CD4-positive, CD25-positive, alpha-beta regulatory T cell (primary cell): ENCODE measurements at regions not wholly inside any gene's neighbourhood (a gene's known extent, or its start where the extent isn't known, plus 50 kb on each side); places are given as distances from the start of the nearest gene placed in this dataset.
"Not testable (repeated sequence)": the region's sequence is repeated elsewhere in the genome, so short reads cannot be mapped to it uniquely, and the experiment has no call there.

Experiments used
- ATAC-seq, 2 donors: fragments of 150-1000 bp; cut with Tn5 transposase; one replicate each; pipeline ENCODE4 v1.10.0; 2021; ENCODE audit warnings: low read depth in 2 of 2, moderate number of reproducible peaks in 2 of 2, moderate library complexity in 1 of 2
- DNase-seq, 3 donors: peaks; one replicate each; pipeline versions ENCODE4 v3.0.0 to v3.0.0-alpha.2; 2012 to 2022; ENCODE audit warnings: mixed read lengths in 1 of 3
- H3K27ac ChIP-seq: one replicate; pipeline ENCODE4 v1.7.0; 2013; ENCODE audit warnings: mild to moderate bottlenecking, low read length; ENCODE audit not compliant: insufficient read depth, poor library complexity, severe bottlenecking
- H3K27me3 ChIP-seq: one replicate; pipeline ENCODE4 v1.7.0; 2013; ENCODE audit warnings: low read length; ENCODE audit not compliant: control insufficient read depth, insufficient read depth
- H3K36me3 ChIP-seq: one replicate; pipeline ENCODE4 v1.7.0; 2013; ENCODE audit warnings: mild to moderate bottlenecking, low read length, moderate library complexity; ENCODE audit not compliant: control insufficient read depth, insufficient read depth
- H3K4me1 ChIP-seq: 2 replicates; pipeline ENCODE4 v1.7.0; 2013; ENCODE audit warnings: mild to moderate bottlenecking, low read length; ENCODE audit not compliant: insufficient read depth, control insufficient read depth, poor library complexity, severe bottlenecking
- H3K4me3 ChIP-seq: one replicate; pipeline ENCODE4 v1.7.0; 2013; ENCODE audit warnings: low read depth, mild to moderate bottlenecking, low read length, moderate library complexity
- H3K9me3 ChIP-seq, 2 experiments: 1 replicate in 1 of 2; 2 replicates in 1 of 2; pipeline ENCODE4 v1.7.0; 2013; ENCODE audit warnings: low read length in 2 of 2, mild to moderate bottlenecking in 1 of 2, moderate library complexity in 1 of 2; ENCODE audit not compliant: control insufficient read depth in 2 of 2
- H3K27ac Mint-ChIP-seq, 3 donors: one replicate each; pipeline ENCODE4 v1.8.0; 2020 to 2022; ENCODE audit warnings: mild to moderate bottlenecking in 3 of 3, mixed read lengths in 3 of 3, moderate library complexity in 2 of 3
- H3K27me3 Mint-ChIP-seq: one replicate; pipeline ENCODE4 v1.8.0; 2022; ENCODE audit warnings: mild to moderate bottlenecking, mixed read lengths
- H3K36me3 Mint-ChIP-seq: one replicate; pipeline ENCODE4 v1.8.0; 2020; ENCODE audit warnings: mixed read lengths
- H3K4me1 Mint-ChIP-seq, 4 donors: one replicate each; pipeline ENCODE4 v1.8.0; 2020 to 2022; ENCODE audit warnings: mixed read lengths in 4 of 4, mild to moderate bottlenecking in 1 of 4
- H3K4me3 Mint-ChIP-seq, 4 donors: one replicate each; pipeline ENCODE4 v1.8.0; 2020 to 2022; ENCODE audit warnings: mild to moderate bottlenecking in 4 of 4, mixed read lengths in 4 of 4, moderate library complexity in 3 of 4
- H3K9me3 Mint-ChIP-seq, 7 donors: one replicate each; pipeline ENCODE4 v1.8.0; 2020 to 2022; ENCODE audit warnings: mixed read lengths in 7 of 7, mild to moderate bottlenecking in 3 of 7, moderate library complexity in 2 of 7

DNA sequence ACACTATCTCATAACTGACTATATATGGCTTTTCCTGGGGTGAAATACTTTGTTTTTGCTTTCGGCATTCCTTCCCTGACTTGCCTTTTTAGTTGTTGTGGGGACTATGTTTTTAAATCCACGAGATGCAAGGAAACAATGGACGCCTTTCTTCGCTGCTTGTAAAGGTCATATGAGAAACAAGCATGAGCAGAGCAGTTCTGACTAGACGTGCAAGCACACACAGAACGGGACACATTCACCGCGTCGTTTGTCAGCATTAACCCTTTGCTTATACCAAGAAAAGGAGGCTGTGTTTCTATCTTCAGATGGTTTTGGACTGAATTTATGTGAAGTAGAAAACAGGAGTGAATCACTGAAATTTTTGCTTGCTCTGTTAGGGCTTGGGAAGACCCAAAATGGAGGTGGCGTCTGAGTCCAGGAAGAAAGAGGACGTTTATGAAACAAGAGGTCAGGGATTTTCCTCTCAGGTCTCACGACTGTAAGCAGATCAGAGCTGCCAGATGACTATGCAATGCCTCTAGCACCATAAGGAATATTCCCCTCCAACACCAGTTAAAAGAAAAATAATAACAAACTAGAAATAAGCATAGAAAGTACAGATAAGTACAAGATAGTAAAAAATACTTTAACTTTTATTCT, 358.9 kb downstream of the DLEU7 start:
- H3K36me3 Mint-ChIP-seq = no peaks in the 10 kb centered on the region
- Histone ChIP-seq H3K36me3 (no peaks in the 10 kb centered on the region), H3K4me1 (no peaks in the 10 kb centered on the region), H3K4me3 (no peak overlapping the region), H3K27ac (no peak overlapping the region), H3K9me3 (no peaks in the 10 kb centered on the region), H3K27me3 (peaks cover 3% of the 10 kb centered on the region)
- H3K4me1 Mint-ChIP-seq = no peaks in the 10 kb centered on the region
- peaks cover 22% of the 10 kb centered on the region for H3K27me3 Mint-ChIP-seq
- no peak overlapping the region for H3K27ac Mint-ChIP-seq
- H3K9me3 Mint-ChIP-seq = no peaks in the 10 kb centered on the region
- no peak overlapping the region for H3K4me3 Mint-ChIP-seq
- no peak for ATAC-seq
- DNase-seq = no peak

DNA sequence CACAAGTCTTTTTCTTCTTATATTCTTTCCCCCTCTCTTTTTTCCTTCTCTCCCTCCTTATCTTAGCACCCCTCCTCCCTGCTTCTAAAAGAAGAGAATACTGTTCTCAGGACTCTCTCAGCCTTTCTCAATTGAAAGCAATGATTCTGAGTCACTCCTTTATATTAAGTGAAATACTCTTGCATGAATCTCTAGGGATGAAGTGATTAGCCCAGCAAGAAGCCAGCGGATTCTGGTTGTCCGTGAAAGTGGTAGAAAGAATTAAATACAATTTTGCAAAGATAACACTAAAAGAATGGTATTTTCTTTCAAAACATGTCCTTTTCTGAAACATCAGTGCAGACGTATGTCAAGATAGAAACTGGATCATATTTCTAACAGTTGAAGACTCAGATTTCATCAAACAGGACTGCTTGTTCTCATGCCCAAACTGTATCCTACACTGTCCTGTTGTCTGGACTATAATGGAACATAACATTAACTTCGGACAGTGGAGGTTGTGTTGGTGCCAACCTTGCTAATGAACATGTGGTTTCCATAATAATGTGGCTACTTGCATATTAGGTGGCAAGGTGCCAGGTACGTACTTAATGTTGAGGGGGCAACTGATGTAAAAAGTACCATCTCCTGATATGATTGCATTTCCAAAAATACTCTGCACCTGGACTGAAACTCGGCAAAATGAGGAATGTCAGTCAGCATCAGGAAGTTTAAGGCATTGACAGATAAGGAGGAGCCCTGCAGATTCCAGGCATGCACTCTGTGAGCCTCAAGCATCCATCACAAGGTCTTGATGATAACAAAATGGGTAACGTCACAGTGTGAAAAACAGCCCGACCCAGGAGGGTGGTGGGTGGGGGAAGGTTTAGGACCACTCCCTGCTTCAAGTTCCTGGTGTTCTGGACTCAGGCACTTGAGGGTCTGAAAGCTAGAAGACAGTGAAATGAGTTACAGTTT, 357.2 kb downstream of the DLEU7 start:
- Histone ChIP-seq H3K27me3 (peaks cover 3% of the 10 kb centered on the region), H3K27ac (no peak overlapping the region), H3K36me3 (no peaks in the 10 kb centered on the region), H3K4me3 (no peak overlapping the region), H3K4me1 (no peaks in the 10 kb centered on the region), H3K9me3 (no peaks in the 10 kb centered on the region)
- Mint-ChIP-seq H3K4me1 (no peaks in the 10 kb centered on the region), H3K27ac (no peak overlapping the region), H3K9me3 (no peaks in the 10 kb centered on the region), H3K27me3 (peaks cover 15% of the 10 kb centered on the region), H3K36me3 (no peaks in the 10 kb centered on the region), H3K4me3 (no peak overlapping the region)
- ATAC-seq (no peak), DNase-seq (no peak)

DNA sequence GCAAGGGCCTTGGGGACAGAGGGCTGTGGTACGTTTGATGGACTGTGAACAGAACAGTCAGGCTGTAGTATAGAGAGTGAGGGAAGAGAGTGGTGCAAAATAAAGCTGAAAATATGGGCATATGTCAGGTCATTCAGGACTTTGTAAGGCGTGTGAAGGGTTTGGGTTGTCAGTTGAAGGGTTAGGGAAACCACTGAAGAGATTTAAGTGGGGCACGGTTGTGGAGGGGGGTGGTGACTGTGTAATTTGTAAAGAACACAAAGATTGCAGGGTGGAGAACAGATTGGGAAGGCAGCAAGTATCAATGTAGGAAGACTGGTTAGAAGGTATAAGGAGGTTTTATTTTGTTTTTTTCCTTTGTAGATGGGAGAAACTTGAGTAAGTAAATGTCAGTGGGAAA, 349.8 kb downstream of the DLEU7 start:
- Mint-ChIP-seq H3K4me3 (no peak overlapping the region), H3K27me3 (peaks cover 16% of the 10 kb centered on the region), H3K9me3 (no peaks in the 10 kb centered on the region), H3K4me1 (no peaks in the 10 kb centered on the region), H3K27ac (no peak overlapping the region), H3K36me3 (no peaks in the 10 kb centered on the region)
- H3K9me3 ChIP-seq = no peaks in the 10 kb centered on the region
- no peaks in the 10 kb centered on the region for H3K4me1 ChIP-seq
- no peak overlapping the region for H3K4me3 ChIP-seq
- no peaks in the 10 kb centered on the region for H3K36me3 ChIP-seq
- H3K27me3 ChIP-seq = no peaks in the 10 kb centered on the region
- ATAC-seq (no peak), DNase-seq (no peak)
- H3K27ac ChIP-seq = no peak overlapping the region

DNA sequence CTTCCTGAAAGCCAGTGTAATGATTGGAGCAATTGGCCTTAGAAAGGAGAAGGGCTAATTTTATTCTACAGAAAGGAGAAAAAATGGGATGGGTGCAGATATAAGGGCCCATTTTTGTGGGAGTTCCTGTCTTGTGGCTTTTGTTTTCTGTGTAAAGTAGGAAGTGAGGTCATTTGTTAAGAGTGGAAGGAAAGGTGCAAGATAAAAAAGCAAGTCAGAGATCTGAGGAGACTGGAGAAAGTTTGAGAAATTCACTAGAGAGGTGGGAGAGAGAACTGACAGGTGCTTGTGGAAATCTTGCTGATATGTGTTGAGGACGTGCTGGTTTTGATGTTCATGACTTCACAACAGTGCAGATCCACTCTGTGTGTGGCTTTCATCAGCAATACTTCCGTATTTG, 349.4 kb downstream of the DLEU7 start:
- Histone ChIP-seq H3K36me3 (no peaks in the 10 kb centered on the region), H3K27me3 (no peaks in the 10 kb centered on the region), H3K4me3 (no peak overlapping the region), H3K9me3 (no peaks in the 10 kb centered on the region), H3K4me1 (no peaks in the 10 kb centered on the region), H3K27ac (no peak overlapping the region)
- no peaks in the 10 kb centered on the region for H3K4me1 Mint-ChIP-seq
- no peaks in the 10 kb centered on the region for H3K9me3 Mint-ChIP-seq
- no peaks in the 10 kb centered on the region for H3K36me3 Mint-ChIP-seq
- no peak for ATAC-seq
- peaks cover 16% of the 10 kb centered on the region for H3K27me3 Mint-ChIP-seq
- no peak for DNase-seq
- no peak overlapping the region for H3K27ac Mint-ChIP-seq
- no peak overlapping the region for H3K4me3 Mint-ChIP-seq

DNA sequence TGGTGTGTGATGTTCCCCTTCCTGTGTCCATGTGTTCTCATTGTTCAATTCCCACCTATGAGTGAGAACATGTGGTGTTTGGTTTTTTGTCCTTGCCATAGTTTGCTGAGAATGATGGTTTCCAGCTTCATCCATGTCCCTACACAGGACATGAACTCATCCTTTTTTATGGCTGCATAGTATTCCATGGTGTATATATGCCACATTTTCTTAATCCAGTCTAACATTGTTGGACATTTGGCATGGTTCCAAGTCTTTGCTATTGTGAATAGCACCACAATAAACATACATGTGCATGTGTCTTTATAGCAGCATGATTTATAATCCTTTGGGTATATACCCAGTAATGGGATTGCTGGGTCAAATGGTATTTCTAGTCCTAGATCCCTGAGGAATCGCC, 340.3 kb downstream of the DLEU7 start:
- H3K4me1 Mint-ChIP-seq, H3K27me3 Mint-ChIP-seq, H3K27ac Mint-ChIP-seq, H3K4me3 Mint-ChIP-seq, H3K4me1 ChIP-seq, H3K36me3 Mint-ChIP-seq, ATAC-seq, H3K4me3 ChIP-seq, H3K9me3 ChIP-seq, DNase-seq, H3K36me3 ChIP-seq, H3K9me3 Mint-ChIP-seq, H3K27me3 ChIP-seq, H3K27ac ChIP-seq: not testable (repeated sequence)

DNA sequence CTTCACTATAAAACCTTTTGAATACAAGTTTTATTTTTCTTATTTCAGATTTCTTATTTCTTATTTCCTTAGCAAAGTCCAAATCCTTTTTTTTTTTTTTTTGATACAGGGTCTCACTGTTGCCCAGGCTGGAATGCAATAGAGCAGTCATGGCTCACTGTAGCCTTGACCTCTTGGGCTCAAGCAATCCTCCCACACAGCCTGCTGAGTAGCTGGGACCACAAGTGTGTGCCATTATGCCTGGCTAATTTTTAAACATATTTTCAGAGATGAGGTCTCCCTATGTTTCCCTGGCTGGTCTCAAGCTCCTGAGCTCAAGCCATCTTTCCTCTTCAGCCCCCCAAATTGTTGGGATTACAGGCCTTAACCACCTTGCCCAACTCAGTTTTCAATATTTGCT, 334.3 kb downstream of the DLEU7 start:
- no peaks in the 10 kb centered on the region for H3K27me3 Mint-ChIP-seq
- no peaks in the 10 kb centered on the region for H3K27me3 ChIP-seq
- no peaks in the 10 kb centered on the region for H3K36me3 Mint-ChIP-seq
- no peaks in the 10 kb centered on the region for H3K4me1 Mint-ChIP-seq
- no peaks in the 10 kb centered on the region for H3K36me3 ChIP-seq
- H3K9me3 Mint-ChIP-seq = peaks cover 0 to 4% (median 0%) of the 10 kb centered on the region in 7 donors
- ATAC-seq (no peak), DNase-seq (no peak)
- no peak overlapping the region for H3K4me3 ChIP-seq
- H3K4me3 Mint-ChIP-seq = no peak overlapping the region
- peak overlapping the region in 1 of 3 donors; percentile 11 for H3K27ac Mint-ChIP-seq
- no peak overlapping the region for H3K27ac ChIP-seq
- H3K9me3 ChIP-seq = no peaks in the 10 kb centered on the region
- peaks cover 17% of the 10 kb centered on the region for H3K4me1 ChIP-seq

DNA sequence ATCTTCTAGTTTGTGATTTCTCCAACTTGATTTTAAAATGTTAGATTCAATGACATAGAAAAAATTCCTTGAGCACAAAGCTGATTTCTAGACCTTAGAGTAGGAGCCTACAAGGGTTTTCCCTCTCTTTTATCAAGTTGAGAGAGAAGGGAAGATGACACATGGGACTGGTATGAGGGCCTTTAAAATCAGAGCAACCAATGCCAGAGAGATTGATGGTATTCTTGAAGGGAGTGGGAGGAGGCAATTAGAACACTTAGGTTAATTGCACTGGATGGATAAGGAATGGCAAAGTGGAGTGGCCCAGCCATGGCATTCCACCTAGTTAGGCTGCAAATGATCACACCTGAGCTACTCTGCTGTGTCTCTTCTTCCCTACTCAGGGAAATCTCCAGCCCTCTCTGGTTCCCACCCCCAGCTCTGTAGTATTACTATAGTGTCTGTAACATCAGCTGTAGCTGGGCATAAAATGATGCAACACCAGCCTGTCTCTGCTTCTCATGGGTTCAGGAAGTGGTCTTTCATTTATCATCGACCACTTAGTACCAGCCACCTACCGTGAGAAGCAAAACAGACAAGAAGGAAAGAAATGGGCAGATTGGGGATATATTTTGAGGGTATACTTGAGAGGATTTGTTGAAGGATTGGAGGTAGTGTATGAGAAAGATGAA, 333.6 kb downstream of the DLEU7 start:
- peaks cover 17% of the 10 kb centered on the region for H3K4me1 ChIP-seq
- DNase-seq = no peak
- H3K4me1 Mint-ChIP-seq = no peaks in the 10 kb centered on the region

More for the DNA sequence above, 333.6 kb downstream of the DLEU7 start:
- H3K9me3 ChIP-seq = no peaks in the 10 kb centered on the region
- Mint-ChIP-seq H3K4me3 (no peak overlapping the region), H3K27me3 (no peaks in the 10 kb centered on the region), H3K27ac (no peak overlapping the region), H3K36me3 (no peaks in the 10 kb centered on the region), H3K9me3 (peaks cover 0 to 4% (median 0%) of the 10 kb centered on the region in 7 donors)
- no peak overlapping the region for H3K27ac ChIP-seq
- no peak for ATAC-seq
- H3K4me3 ChIP-seq = no peak overlapping the region
- H3K36me3 ChIP-seq = no peaks in the 10 kb centered on the region
- no peaks in the 10 kb centered on the region for H3K27me3 ChIP-seq
